A673 (cell line): ENCODE measurements at regions not wholly inside any gene's neighbourhood (a gene's known extent, or its start where the extent isn't known, plus 50 kb on each side); places are given as distances from the start of the nearest gene placed in this dataset.

ENCODE experiments used
- BruUV-seq: library from RNA; stranded (reverse); fragments of 400-500 nt; replicated peaks from 2 replicates; lab custom pipeline; 2021; lab: Mats Ljungman, UMichigan
- CTCF ChIA-PET: fragments of 300-600 bp; sonication (Branson Sonifier 250); formaldehyde crosslinking; loops from one replicate; lab custom pipeline; 2022; ENCODE audit warnings: antibody characterized with exemption; lab: Charles Lee
- POLR2A ChIA-PET: fragments of 300-600 bp; sonication (Branson Sonifier 250); formaldehyde crosslinking; loops from one replicate; lab custom pipeline; 2022; ENCODE audit warnings: antibody characterized with exemption; ENCODE audit not compliant: low non-redundant PET; lab: Charles Lee
- DNase-seq: peaks from one replicate; pipeline ENCODE4 v3.0.0-alpha.2; 2015; ENCODE audit warnings: low spot score
- H3K27ac ChIP-seq: fragments of 200-600 bp; sonication (generic); 2 replicates; pipeline ENCODE4 v1.5.1; 2016; ENCODE audit warnings: mixed run types, low read depth, mild to moderate bottlenecking, mixed read lengths, antibody characterized with exemption, low read length; ENCODE audit not compliant: poor library complexity, severe bottlenecking
- H3K27me3 ChIP-seq: fragments of 200-600 bp; sonication (generic); replicated peaks from 2 replicates; pipeline ENCODE4 v1.6.1; 2017; ENCODE audit warnings: mixed run types, low read depth, mild to moderate bottlenecking, mixed read lengths, antibody characterized with exemption, low read length; ENCODE audit not compliant: insufficient read depth, poor library complexity
- H3K36me3 ChIP-seq: fragments of 200-600 bp; sonication (generic); 2 replicates; pipeline ENCODE4 v1.6.1; 2016; ENCODE audit warnings: mixed run types, mild to moderate bottlenecking, mixed read lengths, antibody characterized with exemption, low read length; ENCODE audit not compliant: insufficient read depth, poor library complexity, severe bottlenecking
- H3K4me1 ChIP-seq: fragments of 200-600 bp; sonication (generic); 2 replicates; pipeline ENCODE4 v1.6.1; 2017; ENCODE audit warnings: mixed run types, mild to moderate bottlenecking, mixed read lengths, antibody characterized with exemption, low read length; ENCODE audit not compliant: insufficient read depth, poor library complexity, severe bottlenecking
- H3K4me3 ChIP-seq: fragments of 200-600 bp; sonication (generic); 2 replicates; pipeline ENCODE4 v1.5.1; 2016; ENCODE audit warnings: low read depth, mixed run types, mild to moderate bottlenecking, mixed read lengths, low read length; ENCODE audit not compliant: poor library complexity, severe bottlenecking
- H3K9me3 ChIP-seq: fragments of 200-600 bp; sonication (generic); 2 replicates; pipeline ENCODE4 v1.6.1; 2016; ENCODE audit warnings: mixed run types, low read depth, mild to moderate bottlenecking, mixed read lengths, antibody characterized with exemption, low read length; ENCODE audit not compliant: poor library complexity, severe bottlenecking
- CTCF ChIP-seq: fragments of 300-800, 200-600 bp; sonication (generic); conservative IDR thresholded peaks from 2 replicates; pipeline ENCODE4 v1.5.1; 2017; ENCODE audit warnings: low read depth, mild to moderate bottlenecking, antibody characterized with exemption, low read length, moderate library complexity, mixed read lengths
- EZH2 ChIP-seq: fragments of 200-600 bp; sonication (generic); IDR thresholded peaks from 2 replicates; pipeline ENCODE4 v1.6.1; 2017; ENCODE audit warnings: borderline replicate concordance, low read depth, mild to moderate bottlenecking, mixed read lengths, antibody characterized with exemption, low read length; ENCODE audit not compliant: poor library complexity, severe bottlenecking
- intact Hi-C: fragments of 100-400 bp; cut with micrococcal nuclease; formaldehyde crosslinking; loops from one replicate; pipeline ENCODE4 v1.10.0; 2022; ENCODE audit not compliant: unreplicated experiment

- no peaks in the 10 kb centered on the region for H3K4me1 ChIP-seq
- H3K9me3 ChIP-seq = no peaks in the 10 kb centered on the region
- POLR2A ChIA-PET = no interaction called here
- no TSS peak for BruUV-seq
- H3K27me3 ChIP-seq = no peaks in the 10 kb centered on the region
- no peaks in the 10 kb centered on the region for H3K36me3 ChIP-seq
- CTCF ChIA-PET = no interaction called here
- no peak for TF ChIP-seq CTCF
- TF ChIP-seq EZH2 = no peak
- H3K27ac ChIP-seq = no peak overlapping the region
- DNase-seq = no peak
- intact Hi-C loops = no loop called here
- no peak overlapping the region for H3K4me3 ChIP-seq
Measured at GRCh38 chr15:79373113-79373512, 59.0 kb upstream of the MINAR1 start.

GRCh38 chr15:79373728-79374127, 58.4 kb upstream of the MINAR1 start:
- no peaks in the 10 kb centered on the region for H3K36me3 ChIP-seq
- intact Hi-C loops = no loop called here
- ChIA-PET POLR2A (no interaction called here), CTCF (no interaction called here)
- H3K27ac ChIP-seq = no peak overlapping the region
- H3K4me3 ChIP-seq = no peak overlapping the region
- no peaks in the 10 kb centered on the region for H3K27me3 ChIP-seq
- no peak for TF ChIP-seq EZH2
- TF ChIP-seq CTCF = no peak
- BruUV-seq = no TSS peak
- no peaks in the 10 kb centered on the region for H3K9me3 ChIP-seq
- no peaks in the 10 kb centered on the region for H3K4me1 ChIP-seq
- no peak for DNase-seq

GRCh38 chr15:79376383-79376782, 55.8 kb upstream of the MINAR1 start:
- DNase-seq = no peak
- BruUV-seq = no TSS peak
- Histone ChIP-seq H3K36me3 (no peaks in the 10 kb centered on the region), H3K9me3 (no peaks in the 10 kb centered on the region), H3K27me3 (no peaks in the 10 kb centered on the region), H3K4me3 (no peak overlapping the region), H3K27ac (no peak overlapping the region), H3K4me1 (no peaks in the 10 kb centered on the region)
- intact Hi-C loops = no loop called here
- TF ChIP-seq CTCF = no peak
- no peak for TF ChIP-seq EZH2
- POLR2A ChIA-PET = no interaction called here
- CTCF ChIA-PET = no interaction called here
